Activated CD4-positive, alpha-beta T cell treated with anti-CD3 and anti-CD28 coated beads for 1 hour (primary cell): ENCODE measurements at regions not wholly inside any gene's neighbourhood (a gene's known extent, or its start where the extent isn't known, plus 50 kb on each side); places are given as distances from the start of the nearest gene placed in this dataset.
"Not testable (repeated sequence)": the region's sequence is repeated elsewhere in the genome, so short reads cannot be mapped to it uniquely, and the experiment has no call there.

ENCODE experiments used
- DNase-seq: peaks from one replicate; pipeline ENCODE4 v3.0.0-alpha.2; 2020

- no peak for DNase-seq
Measured at GRCh38 chr14:85915711-85916110, 385.8 kb downstream of the FLRT2 start.

GRCh38 chr14:85912141-85912540 is 382.2 kb downstream of the FLRT2 start:
- no peak for DNase-seq

- DNase-seq, result no peak
Measured at GRCh38 chr14:85911044-85911443, 381.1 kb downstream of the FLRT2 start.

GRCh38 chr14:85909581-85909980 is 379.6 kb downstream of the FLRT2 start:
- no peak for DNase-seq

GRCh38 chr14:85907536-85907935 is 377.6 kb downstream of the FLRT2 start:
- DNase-seq, result no peak

GRCh38 chr14:85897808-85898207 is 367.9 kb downstream of the FLRT2 start:
- no peak for DNase-seq

GRCh38 chr14:85895603-85896002 is 365.7 kb downstream of the FLRT2 start:
- no peak for DNase-seq

- DNase-seq, result no peak
Measured at GRCh38 chr14:85892251-85892650, 362.3 kb downstream of the FLRT2 start.

- DNase-seq, result no peak
Measured at GRCh38 chr14:85883966-85884365, 354.0 kb downstream of the FLRT2 start.

- DNase-seq, result no peak
Measured at GRCh38 chr14:85883101-85883500, 353.2 kb downstream of the FLRT2 start.

GRCh38 chr14:85881935-85882334 is 352.0 kb downstream of the FLRT2 start:
- DNase-seq, result no peak

- DNase-seq, result no peak
Measured at GRCh38 chr14:85878874-85879273, 348.9 kb downstream of the FLRT2 start.

- no peak for DNase-seq
Measured at GRCh38 chr14:85873006-85873405, 343.1 kb downstream of the FLRT2 start.

- no peak for DNase-seq
Measured at GRCh38 chr14:85867450-85867849, 337.5 kb downstream of the FLRT2 start.

- DNase-seq, result no peak
Measured at GRCh38 chr14:85865701-85866100, 335.8 kb downstream of the FLRT2 start.

- no peak for DNase-seq
Measured at GRCh38 chr14:85858634-85859033, 328.7 kb downstream of the FLRT2 start.

- no peak for DNase-seq
Measured at GRCh38 chr14:85856430-85856829, 326.5 kb downstream of the FLRT2 start.

GRCh38 chr14:85853996-85854526 is 324.1 kb downstream of the FLRT2 start:
- DNase-seq, result no peak

GRCh38 chr14:85852906-85853305 is 323.0 kb downstream of the FLRT2 start:
- no peak for DNase-seq

- DNase-seq, result not testable (repeated sequence)
Measured at GRCh38 chr14:85852123-85852522, 322.2 kb downstream of the FLRT2 start.

- DNase-seq, result not testable (repeated sequence)
Measured at GRCh38 chr14:85830549-85830948, 300.6 kb downstream of the FLRT2 start.

- DNase-seq, result not testable (repeated sequence)
Measured at GRCh38 chr14:85829601-85830000, 299.7 kb downstream of the FLRT2 start.

- DNase-seq, result no peak
Measured at GRCh38 chr14:85824526-85824925, 294.6 kb downstream of the FLRT2 start.

GRCh38 chr14:85822236-85822635 is 292.3 kb downstream of the FLRT2 start:
- DNase-seq, result no peak

- DNase-seq, result no peak
Measured at GRCh38 chr14:85817430-85817829, 287.5 kb downstream of the FLRT2 start.

GRCh38 chr14:85813040-85813439 is 283.1 kb downstream of the FLRT2 start:
- no peak for DNase-seq
